Activated T-helper 1 cell treated with anti-CD3 and anti-CD28 coated beads, Interleukin-12 subunit alpha, Interleukin-12 subunit beta, Interleukin-2, Interleukin-4 antibody, amounts not matched to agents 30 ng/mL and 10 ng/mL and 1 ng/mL, durations not matched to agents 14 hours and 24 hours and 36 hours (primary cell): ENCODE measurements at regions not wholly inside any gene's neighbourhood (a gene's known extent, or its start where the extent isn't known, plus 50 kb on each side); places are given as distances from the start of the nearest gene placed in this dataset.
"Not testable (repeated sequence)": the region's sequence is repeated elsewhere in the genome, so short reads cannot be mapped to it uniquely, and the experiment has no call there.

Experiments used
- DNase-seq: peaks from one replicate; pipeline ENCODE4 v3.0.0; 2021; ENCODE audit warnings: low spot score
- H3K27ac Mint-ChIP-seq: one replicate; pipeline ENCODE4 v1.8.0; 2021; ENCODE audit warnings: mild to moderate bottlenecking, mixed read lengths
- H3K27me3 Mint-ChIP-seq: one replicate; pipeline ENCODE4 v1.8.0; 2022; ENCODE audit warnings: mild to moderate bottlenecking, moderate library complexity, mixed read lengths; ENCODE audit not compliant: insufficient read depth
- H3K36me3 Mint-ChIP-seq: one replicate; pipeline ENCODE4 v1.8.0; 2021; ENCODE audit warnings: low read depth, mixed read lengths
- H3K4me1 Mint-ChIP-seq: one replicate; pipeline ENCODE4 v1.8.0; 2021; ENCODE audit warnings: low read depth, mixed read lengths
- H3K4me3 Mint-ChIP-seq: one replicate; pipeline ENCODE4 v1.8.0; 2021; ENCODE audit warnings: mild to moderate bottlenecking, moderate library complexity, mixed read lengths
- H3K9me3 Mint-ChIP-seq: one replicate; pipeline ENCODE4 v1.8.0; 2021; ENCODE audit warnings: mixed read lengths
- intact Hi-C: fragments of 100-400 bp; cut with micrococcal nuclease; formaldehyde crosslinking; loops from one replicate; pipeline ENCODE4 v1.15.1; 2024

DNA sequence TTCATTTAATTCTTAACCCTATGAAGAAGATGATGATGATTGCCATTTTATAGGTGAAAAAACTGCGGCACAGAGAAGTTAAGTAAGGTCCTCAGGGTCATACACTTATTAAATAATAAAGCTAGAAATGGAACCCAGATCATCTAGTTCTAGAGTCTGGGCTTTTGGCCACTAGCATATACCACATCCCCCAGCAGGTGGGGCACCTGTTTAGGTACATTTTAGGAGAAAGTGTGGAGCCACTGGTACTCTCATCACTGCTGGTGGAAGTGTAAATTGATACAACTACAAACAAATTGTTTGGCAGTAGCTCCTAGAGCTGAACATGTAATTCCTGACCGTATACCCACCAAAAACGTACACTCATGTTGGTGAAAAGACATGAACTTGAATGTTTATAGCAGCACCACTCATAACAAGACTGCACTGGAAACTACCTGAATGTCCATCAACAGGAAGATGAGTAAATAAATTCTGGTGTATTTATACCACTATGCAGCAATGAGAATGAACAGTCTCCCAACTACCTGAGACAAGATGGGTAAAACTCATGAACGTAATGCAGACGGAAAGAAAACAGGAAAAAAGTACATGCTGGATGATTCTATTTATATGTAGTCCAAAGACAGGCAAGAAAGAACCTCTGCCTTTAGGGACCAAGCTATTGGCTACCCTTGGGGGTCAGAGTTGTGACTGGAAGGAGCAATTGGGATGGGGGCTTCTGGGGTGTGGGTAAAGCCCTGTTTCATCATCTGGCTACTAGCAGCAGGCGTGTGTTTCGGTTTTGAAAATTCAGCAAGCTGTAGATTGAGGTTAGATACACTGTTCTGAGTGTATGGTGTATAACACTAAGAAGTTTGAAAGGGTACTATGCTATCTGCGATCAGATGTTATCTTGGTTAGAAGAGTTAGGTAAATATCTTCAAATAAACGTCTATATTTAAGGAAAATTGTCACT, 72.3 kb upstream of the ADGRG2 start:
- H3K36me3 Mint-ChIP-seq, result no peaks in the 10 kb centered on the region
- no peak overlapping the region for H3K4me3 Mint-ChIP-seq
- intact Hi-C loops, result no loop called here
- peak overlapping the region; percentile 64 for H3K27ac Mint-ChIP-seq
- no peaks in the 10 kb centered on the region for H3K4me1 Mint-ChIP-seq
- H3K9me3 Mint-ChIP-seq, result peaks cover 4% of the 10 kb centered on the region
- no peak for DNase-seq
- H3K27me3 Mint-ChIP-seq, result no peaks in the 10 kb centered on the region

DNA sequence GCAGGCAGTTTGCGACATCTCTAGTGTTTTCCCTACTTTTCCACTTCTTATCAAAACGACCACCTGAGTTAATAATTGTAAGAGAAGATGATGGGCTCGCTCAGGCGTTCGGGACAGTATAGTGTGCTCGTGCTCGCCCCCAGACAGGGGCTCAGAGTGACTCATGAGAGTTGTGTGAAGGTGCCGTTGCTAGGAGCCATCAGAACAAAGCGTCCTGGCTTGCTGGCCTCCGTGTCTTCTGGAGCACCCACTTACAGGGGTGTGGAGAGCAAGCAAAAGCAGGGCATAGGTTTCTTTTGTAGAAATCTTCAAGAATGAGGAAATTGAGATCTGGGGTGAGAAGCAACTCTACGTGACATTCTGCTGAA, 73.0 kb upstream of the ADGRG2 start:
- H3K27me3 Mint-ChIP-seq, result no peaks in the 10 kb centered on the region
- H3K9me3 Mint-ChIP-seq, result peaks cover 4% of the 10 kb centered on the region
- H3K36me3 Mint-ChIP-seq, result no peaks in the 10 kb centered on the region
- no peak overlapping the region for H3K4me3 Mint-ChIP-seq
- H3K4me1 Mint-ChIP-seq, result no peaks in the 10 kb centered on the region
- intact Hi-C loops, result no loop called here
- DNase-seq, result no peak
- H3K27ac Mint-ChIP-seq, result no peak overlapping the region

DNA sequence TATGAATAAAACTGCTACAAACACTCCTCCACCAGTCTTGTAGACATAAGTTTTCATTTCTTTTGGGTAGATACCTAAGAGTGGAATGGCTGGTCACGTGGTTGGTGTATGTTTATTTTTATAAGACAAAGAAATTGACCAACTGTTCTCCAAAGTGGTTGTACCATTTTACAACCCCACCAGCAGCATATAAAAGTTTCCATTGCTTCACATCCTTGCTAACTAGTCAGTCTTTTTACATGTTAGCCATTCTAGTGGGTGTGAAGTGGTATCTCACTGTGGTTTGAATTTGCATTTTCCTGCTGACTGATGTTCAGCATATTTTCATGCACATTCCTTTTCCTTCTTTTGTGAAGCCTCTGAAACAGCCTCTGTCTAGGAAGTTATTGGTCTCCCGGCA, 76.2 kb upstream of the ADGRG2 start:
- intact Hi-C loops, result no loop called here
- no peaks in the 10 kb centered on the region for H3K27me3 Mint-ChIP-seq
- no peak overlapping the region for H3K27ac Mint-ChIP-seq
- no peak overlapping the region for H3K4me3 Mint-ChIP-seq
- no peaks in the 10 kb centered on the region for H3K4me1 Mint-ChIP-seq
- H3K36me3 Mint-ChIP-seq, result no peaks in the 10 kb centered on the region
- DNase-seq, result no peak
- H3K9me3 Mint-ChIP-seq, result no peaks in the 10 kb centered on the region

DNA sequence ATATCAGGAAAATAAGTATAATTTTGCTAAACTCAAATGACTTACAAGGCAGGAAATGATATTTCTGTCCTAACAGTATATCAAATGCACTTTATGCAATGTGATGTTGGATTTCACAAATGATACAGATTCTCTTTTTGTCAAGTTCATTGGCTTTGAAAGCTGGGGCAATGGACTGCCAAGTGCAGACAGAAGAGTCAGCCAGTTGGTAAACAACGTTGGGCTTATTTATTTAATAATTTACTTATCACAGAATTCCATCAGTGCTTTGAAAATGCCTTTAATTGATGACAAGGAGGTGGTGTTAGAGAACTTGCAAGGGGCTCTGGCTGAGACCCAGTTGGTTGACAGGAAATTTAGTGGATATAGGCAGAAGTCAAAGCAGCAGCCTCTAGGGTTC, 79.9 kb upstream of the ADGRG2 start:
- Mint-ChIP-seq H3K4me3 (no peak overlapping the region), H3K27ac (no peak overlapping the region), H3K27me3 (no peaks in the 10 kb centered on the region), H3K9me3 (no peaks in the 10 kb centered on the region), H3K36me3 (no peaks in the 10 kb centered on the region), H3K4me1 (no peaks in the 10 kb centered on the region)
- intact Hi-C loops, result no loop called here
- DNase-seq, result no peak

DNA sequence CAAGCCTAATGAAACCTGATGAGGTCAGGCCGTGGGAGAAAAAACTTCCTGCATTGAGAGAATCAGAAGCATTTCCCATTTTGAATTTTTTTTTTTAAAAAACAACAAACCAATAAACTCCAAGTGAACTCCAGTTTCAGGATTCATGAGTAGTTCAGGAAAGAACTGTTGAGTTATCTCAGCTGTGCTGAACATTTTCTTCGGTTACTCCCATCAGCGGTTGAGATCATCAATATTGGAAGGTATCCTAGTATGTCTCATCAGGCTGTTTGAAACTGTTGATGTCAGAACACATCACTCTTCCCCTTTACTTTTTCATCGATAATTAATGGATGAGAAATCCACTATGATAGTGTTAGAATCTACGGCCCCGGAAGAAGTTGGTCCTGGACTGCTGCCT, 82.4 kb upstream of the ADGRG2 start:
- Mint-ChIP-seq H3K4me1 (no peaks in the 10 kb centered on the region), H3K36me3 (no peaks in the 10 kb centered on the region), H3K27ac (no peak overlapping the region), H3K4me3 (no peak overlapping the region), H3K27me3 (no peaks in the 10 kb centered on the region), H3K9me3 (no peaks in the 10 kb centered on the region)
- no peak for DNase-seq
- intact Hi-C loops, result no loop called here

DNA sequence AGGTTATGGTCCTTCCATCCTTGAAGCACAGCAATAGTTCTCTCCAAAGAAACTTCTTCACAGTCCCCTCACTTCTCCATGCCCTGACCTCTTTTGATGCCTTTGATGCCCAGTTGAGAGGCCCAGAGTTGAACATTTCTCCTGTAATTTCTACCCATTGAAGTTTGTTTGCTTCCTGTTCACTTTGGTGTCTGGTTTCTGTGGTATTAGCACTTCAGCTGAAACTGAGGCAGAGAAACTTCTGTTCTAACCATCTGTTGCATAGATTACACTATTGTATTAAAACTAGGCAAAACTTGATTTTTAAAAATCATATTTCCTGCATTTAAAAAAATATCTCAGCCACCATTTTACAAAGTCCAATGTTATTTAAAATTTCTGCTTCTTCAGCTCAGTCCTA, 89.8 kb upstream of the ADGRG2 start:
- DNase-seq, result no peak
- H3K4me1 Mint-ChIP-seq, result no peaks in the 10 kb centered on the region
- H3K4me3 Mint-ChIP-seq, result no peak overlapping the region
- peaks cover 3% of the 10 kb centered on the region for H3K27me3 Mint-ChIP-seq
- no peak overlapping the region for H3K27ac Mint-ChIP-seq
- H3K36me3 Mint-ChIP-seq, result no peaks in the 10 kb centered on the region
- H3K9me3 Mint-ChIP-seq, result no peaks in the 10 kb centered on the region
- intact Hi-C loops, result no loop called here

DNA sequence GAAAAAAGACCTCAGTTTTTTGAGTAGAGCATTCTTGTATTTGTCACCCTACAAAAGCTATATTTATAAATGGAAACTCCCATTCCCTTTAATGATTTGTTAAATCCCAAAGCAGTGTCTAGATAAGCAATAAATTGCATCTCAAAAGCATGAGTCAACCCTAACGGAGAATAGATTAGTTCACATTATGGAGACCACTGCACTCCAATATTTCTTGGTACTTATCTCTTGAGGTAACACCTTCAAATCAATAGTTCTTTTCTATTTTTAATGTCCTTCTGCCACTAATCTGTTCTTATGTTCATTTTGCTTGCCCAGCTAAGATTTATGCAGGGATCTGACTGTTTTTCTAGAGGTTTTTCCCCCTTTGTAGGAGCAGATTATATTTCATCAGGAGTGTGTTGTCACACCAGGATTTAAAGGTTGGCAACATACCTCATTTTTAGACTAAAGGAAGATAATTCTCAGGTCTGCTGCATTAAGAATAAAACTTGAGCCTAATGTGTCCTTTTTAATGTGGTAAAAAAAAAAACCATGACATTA, 91.4 kb upstream of the ADGRG2 start:
- intact Hi-C loops, result no loop called here
- Mint-ChIP-seq H3K27me3 (peaks cover 3% of the 10 kb centered on the region), H3K27ac (no peak overlapping the region), H3K9me3 (no peaks in the 10 kb centered on the region), H3K4me3 (no peak overlapping the region), H3K4me1 (no peaks in the 10 kb centered on the region), H3K36me3 (no peaks in the 10 kb centered on the region)
- DNase-seq, result no peak

DNA sequence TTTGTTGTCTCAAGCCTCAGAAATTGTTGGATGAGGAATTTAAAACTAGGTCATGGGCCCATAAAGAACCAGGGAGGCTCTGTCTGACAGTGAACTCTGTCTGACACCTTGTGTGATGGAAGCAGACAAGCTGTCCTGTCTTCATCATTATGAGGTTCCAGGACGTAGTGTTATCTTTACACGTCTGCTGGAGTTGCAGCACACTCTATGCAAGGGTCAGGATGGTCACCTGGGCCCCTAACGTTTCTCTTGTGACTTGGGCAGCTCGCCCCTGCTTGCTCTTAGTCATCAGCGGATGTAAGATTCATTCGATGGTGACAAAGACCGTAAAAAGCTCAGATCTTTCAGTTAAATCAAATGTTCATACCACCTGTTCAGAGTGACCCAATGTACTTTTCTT, 92.0 kb upstream of the ADGRG2 start:
- intact Hi-C loops, result no loop called here
- Mint-ChIP-seq H3K27me3 (peaks cover 3% of the 10 kb centered on the region), H3K36me3 (no peaks in the 10 kb centered on the region), H3K27ac (no peak overlapping the region), H3K4me3 (no peak overlapping the region), H3K4me1 (no peaks in the 10 kb centered on the region), H3K9me3 (no peaks in the 10 kb centered on the region)
- no peak for DNase-seq

DNA sequence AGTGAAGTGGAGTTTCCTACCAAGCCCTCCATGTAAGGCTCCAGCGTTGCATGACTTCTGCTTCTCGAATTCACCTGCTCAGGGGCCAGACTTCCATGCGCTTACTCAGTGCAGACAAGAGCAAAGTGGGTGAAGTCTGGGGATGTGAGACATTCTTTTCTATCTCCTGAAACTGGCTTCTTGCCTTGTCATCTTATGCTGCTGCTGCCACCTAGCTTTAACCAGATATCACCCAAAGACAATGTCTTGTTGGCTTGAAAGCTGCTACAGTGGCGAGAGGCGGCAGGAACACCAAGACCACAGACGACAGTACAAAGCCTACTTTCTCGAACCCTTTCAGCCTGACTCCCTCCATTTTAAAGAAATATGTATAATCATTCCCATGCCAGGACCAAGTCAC, 103.6 kb upstream of the ADGRG2 start:
- no peaks in the 10 kb centered on the region for H3K9me3 Mint-ChIP-seq
- no peak overlapping the region for H3K4me3 Mint-ChIP-seq
- H3K27me3 Mint-ChIP-seq, result peaks cover 2% of the 10 kb centered on the region
- no peak overlapping the region for H3K27ac Mint-ChIP-seq
- DNase-seq, result no peak
- intact Hi-C loops, result no loop called here
- H3K36me3 Mint-ChIP-seq, result no peaks in the 10 kb centered on the region
- H3K4me1 Mint-ChIP-seq, result no peaks in the 10 kb centered on the region

DNA sequence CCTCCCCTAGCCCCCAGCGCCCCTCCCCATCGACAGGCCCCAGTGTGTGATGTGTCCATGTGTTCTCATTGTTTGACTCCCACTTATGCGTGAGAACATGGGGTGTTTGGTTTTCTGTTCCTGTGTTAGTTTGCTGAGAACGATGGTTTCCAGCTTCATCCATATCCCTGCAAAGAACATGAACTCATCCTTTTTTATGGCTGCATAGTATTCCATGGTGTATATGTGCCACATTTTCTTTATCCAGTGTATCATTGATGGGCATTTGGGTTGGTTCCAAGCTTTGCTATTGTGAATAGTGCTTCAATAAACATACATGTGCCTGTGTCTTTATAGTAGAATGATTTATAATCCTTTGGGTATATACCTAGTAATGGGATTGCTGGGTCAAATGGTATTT, 107.6 kb upstream of the ADGRG2 start:
- H3K4me1 Mint-ChIP-seq, intact Hi-C loops, H3K27me3 Mint-ChIP-seq, H3K9me3 Mint-ChIP-seq, H3K36me3 Mint-ChIP-seq, DNase-seq, H3K27ac Mint-ChIP-seq, H3K4me3 Mint-ChIP-seq: not testable (repeated sequence)

DNA sequence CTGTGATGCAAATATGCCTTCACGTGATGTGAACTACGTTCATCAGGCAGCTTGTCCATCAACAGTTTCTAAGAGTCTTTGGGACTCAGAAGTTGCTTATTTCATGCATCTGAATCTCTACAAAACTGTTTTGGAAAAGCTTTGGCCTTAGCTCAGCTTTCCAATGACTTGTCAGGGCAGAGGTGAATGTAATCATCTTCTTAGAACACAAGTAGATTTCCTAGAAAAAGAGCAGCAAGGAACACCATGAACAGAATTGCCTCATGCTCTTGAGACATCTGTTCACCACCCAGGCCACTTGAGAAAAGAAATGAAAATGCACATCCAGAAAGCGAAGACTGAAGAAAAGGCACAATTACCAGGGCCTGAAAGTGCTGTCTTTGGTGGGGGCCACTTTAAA, 105.8 kb upstream of the PDHA1 start:
- no peak overlapping the region for H3K4me3 Mint-ChIP-seq
- no peaks in the 10 kb centered on the region for H3K36me3 Mint-ChIP-seq
- intact Hi-C loops, result no loop called here
- H3K9me3 Mint-ChIP-seq, result no peaks in the 10 kb centered on the region
- H3K4me1 Mint-ChIP-seq, result no peaks in the 10 kb centered on the region
- H3K27me3 Mint-ChIP-seq, result no peaks in the 10 kb centered on the region
- DNase-seq, result no peak
- no peak overlapping the region for H3K27ac Mint-ChIP-seq

DNA sequence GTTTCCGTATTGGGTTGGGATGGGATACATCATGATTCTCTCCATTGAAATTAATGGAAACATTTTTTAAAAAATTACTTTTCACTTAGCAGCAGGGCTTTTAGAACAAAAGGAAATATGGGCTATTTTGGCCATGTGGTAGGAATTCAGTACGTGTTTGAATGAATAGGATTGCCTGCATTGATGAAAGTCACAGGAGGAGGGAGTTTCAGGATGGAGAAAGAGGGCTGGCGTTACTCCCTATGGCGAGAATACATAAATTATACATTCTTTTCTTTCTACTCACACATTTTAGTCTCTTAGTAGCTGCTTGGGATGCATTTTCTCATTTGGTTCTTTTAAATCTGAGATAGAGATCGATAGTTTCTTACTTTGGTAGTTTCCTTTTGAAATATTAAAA, 100.3 kb upstream of the PDHA1 start:
- DNase-seq, result no peak
- H3K9me3 Mint-ChIP-seq, result peaks cover 3% of the 10 kb centered on the region
- no peak overlapping the region for H3K4me3 Mint-ChIP-seq
- no peaks in the 10 kb centered on the region for H3K27me3 Mint-ChIP-seq
- H3K36me3 Mint-ChIP-seq, result no peaks in the 10 kb centered on the region
- intact Hi-C loops, result no loop called here
- H3K27ac Mint-ChIP-seq, result no peak overlapping the region
- no peaks in the 10 kb centered on the region for H3K4me1 Mint-ChIP-seq

DNA sequence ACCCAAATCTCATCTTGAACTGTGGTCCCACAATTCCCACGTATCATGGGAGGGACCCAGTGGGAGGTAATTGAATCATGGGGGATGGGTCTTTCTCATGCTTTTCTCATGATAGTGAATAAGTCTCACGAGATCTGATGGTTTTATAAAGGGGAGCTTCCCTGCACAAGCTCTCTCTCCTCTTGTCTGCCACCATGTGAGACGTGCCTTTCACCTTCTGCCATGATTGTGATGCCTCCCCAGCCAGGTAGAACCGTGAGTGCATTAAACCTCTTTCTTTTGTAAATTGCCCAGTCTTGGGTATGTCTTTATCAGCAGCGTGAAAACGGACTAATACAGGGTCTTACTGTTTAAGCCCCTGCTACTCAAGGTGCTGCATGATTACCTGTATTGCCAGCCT, 98.8 kb upstream of the PDHA1 start:
- DNase-seq, H3K36me3 Mint-ChIP-seq, H3K4me3 Mint-ChIP-seq, H3K27ac Mint-ChIP-seq, H3K27me3 Mint-ChIP-seq, intact Hi-C loops, H3K4me1 Mint-ChIP-seq: not testable (repeated sequence)
- H3K9me3 Mint-ChIP-seq, result peaks cover 10% of the 10 kb centered on the region
